Spleen (tissue), 11 donors: ENCODE measurements at regions not wholly inside any gene's neighbourhood (a gene's known extent, or its start where the extent isn't known, plus 50 kb on each side); places are given as distances from the start of the nearest gene placed in this dataset.
A peak's percentile ranks its signal among the peaks of the same experiment; 100 is the strongest.

ENCODE experiments used
- DNase-seq: peaks from one replicate; pipeline ENCODE4 v3.0.0-alpha.2; 2020
- H3K27ac ChIP-seq, 8 donors: fragments of 200-600 bp; sonication (generic) in 7 of 8; 1 replicate in 4 of 8; 2 replicates in 4 of 8; pipeline versions ENCODE4 v1.5.0 to v1.8.0; 2016 to 2021; ENCODE audit warnings: inconsistent platforms in 4 of 8, mild to moderate bottlenecking in 4 of 8, moderate library complexity in 1 of 8
- H3K27me3 ChIP-seq, 7 donors: fragments of 200-600 bp; sonication (generic) in 6 of 7; replicated peaks in 1 of 7; 1 replicate in 4 of 7; 2 replicates in 3 of 7; pipeline versions ENCODE4 v1.5.0 to v1.8.0; 2016 to 2021; ENCODE audit warnings: inconsistent platforms in 3 of 7, mild to moderate bottlenecking in 1 of 7
- H3K36me3 ChIP-seq, 6 donors: fragments of 200-600 bp; sonication (generic) in 5 of 6; 1 replicate in 4 of 6; 2 replicates in 2 of 6; pipeline versions ENCODE4 v1.5.0 to v1.8.0; 2016 to 2021; ENCODE audit warnings: inconsistent platforms in 2 of 6
- H3K4me1 ChIP-seq, 6 donors: fragments of 200-600 bp; sonication (generic) in 5 of 6; 1 replicate in 3 of 6; 2 replicates in 3 of 6; pipeline versions ENCODE4 v1.5.0 to v1.8.0; 2016 to 2021; ENCODE audit warnings: inconsistent platforms in 3 of 6
- H3K4me3 ChIP-seq, 8 donors: fragments of 200-600 bp; sonication (generic) in 7 of 8; 1 replicate in 4 of 8; 2 replicates in 4 of 8; pipeline versions ENCODE4 v1.5.0 to v1.8.0; 2016 to 2021; ENCODE audit warnings: inconsistent platforms in 4 of 8, mild to moderate bottlenecking in 4 of 8, moderate library complexity in 2 of 8
- H3K9me3 ChIP-seq, 8 donors: fragments of 200-600 bp; sonication (generic) in 7 of 8; 1 replicate in 4 of 8; 2 replicates in 4 of 8; pipeline versions ENCODE4 v1.5.0 to v1.8.0; 2016 to 2021; ENCODE audit warnings: inconsistent platforms in 4 of 8
- CTCF ChIP-seq, 11 experiments: fragments of 200-600 bp in 7 of 11; fragments of 450-650 bp in 4 of 11; sonication (generic) in 4 of 11; IDR thresholded peaks in 8 of 11; conservative IDR thresholded peaks in 3 of 11; 1 replicate in 7 of 11; 2 replicates in 4 of 11; pipeline versions ENCODE4 v1.4.0 to v1.8.0; 2016 to 2021; ENCODE audit warnings: antibody characterized with exemption in 11 of 11, inconsistent platforms in 4 of 11, mild to moderate bottlenecking in 1 of 11
- POLR2A ChIP-seq, 3 donors: fragments of 450-650 bp; IDR thresholded peaks; one replicate each; pipeline ENCODE4 v1.5.1; 2017; ENCODE audit warnings: antibody characterized with exemption in 3 of 3, mild to moderate bottlenecking in 1 of 3
- POLR2AphosphoS5 ChIP-seq, 3 donors: sonication (generic); formaldehyde crosslinking; IDR thresholded peaks; one replicate each; pipeline ENCODE4 v1.5.1; 2017; ENCODE audit warnings: antibody characterized with exemption in 3 of 3
- whole genome bisulfite sequencing, 5 donors: extraction: QIAGEN DNeasy Blood & Tissue Kit in 3 of 5; methylation state at CpG; one replicate each; pipeline versions ENCODE4 v1.1.5 to v1.1.7; 2013 to 2018; 5-methylcytosine and 5-hydroxymethylcytosine counted together
- intact Hi-C: fragments of 100-400 bp; cut with DNase I; formaldehyde crosslinking; loops from one replicate; pipeline ENCODE4 v1.15.0; 2023; ENCODE audit warnings: low total_unique reads
- donor health status: healthy with polysubstance abuse.
- donor health status: DM: no; HTN: no; CAD: no; lungs with moderate emphysema.
- donor health status: DM: no; HTN: no; CAD: no.
- donor health status: Bipolar disorder and iron deficiency.
- donor health status: healthy.
- donor health status: DM: no; HTN: no; CAD: no.
- donor health status: DM: yes; HTN: yes; CAD: no.

GRCh38 chr20:37643400-37643799 lies 50.4 kb upstream of the CTNNBL1 start:
- TF ChIP-seq POLR2AphosphoS5 (IDR thresholded peaks at IDR 0.05) (no peak), CTCF (IDR thresholded peaks at IDR 0.05 in 8 of 11, conservative IDR thresholded peaks at IDR 0.05 in 3 of 11) (no peak), POLR2A (IDR thresholded peaks at IDR 0.05) (no peak)
- peaks cover 0 to 7% (median 0%) of the 10 kb centered on the region in 6 donors for H3K4me1 ChIP-seq
- intact Hi-C loops, result no loop called here
- H3K36me3 ChIP-seq, result no peaks in the 10 kb centered on the region
- H3K4me3 ChIP-seq, result no peak overlapping the region
- no peaks in the 10 kb centered on the region for H3K9me3 ChIP-seq
- no peak for DNase-seq
- no peak overlapping the region for H3K27ac ChIP-seq
- H3K27me3 ChIP-seq, result peaks cover 0 to 60% (median 0%) of the 10 kb centered on the region in 7 donors
- 44 to 73% (median 59%) methylated on average over 3 of the region's 3 CpGs for WGBS, 5 donors

DNA sequence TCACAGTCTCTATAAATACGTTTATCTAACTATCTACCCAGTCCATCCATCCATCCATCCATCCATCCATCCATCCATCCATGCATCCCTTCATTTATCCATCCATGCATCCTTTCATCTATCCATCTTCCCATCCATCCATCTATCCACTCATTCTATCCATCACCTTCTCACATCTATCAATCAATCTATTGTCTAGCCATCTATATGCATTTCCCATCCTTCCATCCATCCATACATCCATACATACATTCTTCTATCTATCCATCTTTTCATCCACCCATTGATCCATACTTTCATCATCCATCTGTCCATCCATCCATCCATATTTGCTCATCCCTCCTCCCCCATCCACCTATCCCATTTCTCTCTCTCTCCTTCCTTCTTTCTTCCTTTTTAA lies 51.6 kb upstream of the CTNNBL1 start:
- TF ChIP-seq POLR2AphosphoS5 (IDR thresholded peaks at IDR 0.05) (no peak), POLR2A (IDR thresholded peaks at IDR 0.05) (no peak), CTCF (IDR thresholded peaks at IDR 0.05 in 8 of 11, conservative IDR thresholded peaks at IDR 0.05 in 3 of 11) (no peak)
- Histone ChIP-seq H3K27ac (peak overlapping the region in 1 of 8 donors; percentile 32), H3K4me1 (peaks cover 0 to 6% (median 0%) of the 10 kb centered on the region in 6 donors), H3K4me3 (no peak overlapping the region), H3K27me3 (peaks cover 0 to 68% (median 0%) of the 10 kb centered on the region in 7 donors), H3K36me3 (no peaks in the 10 kb centered on the region), H3K9me3 (no peaks in the 10 kb centered on the region)
- 74 to 86% (median 81%) methylated on average over 1 of the region's 1 CpG for WGBS, 5 donors
- no peak for DNase-seq
- intact Hi-C loops, result no loop called here

GRCh38 chr20:37640600-37641561 lies 52.9 kb upstream of the CTNNBL1 start:
- peak overlapping the region in 5 of 8 donors; percentile 37 to 81 (median 68) for H3K27ac ChIP-seq
- H3K4me1 ChIP-seq, result peaks cover 0 to 6% (median 0%) of the 10 kb centered on the region in 6 donors
- H3K9me3 ChIP-seq, result peaks cover 0 to 3% (median under 1%) of the 10 kb centered on the region in 8 donors
- DNase-seq, result peak; percentile 88
- no peak overlapping the region for H3K4me3 ChIP-seq
- 36 to 47% (median 40%) methylated on average over 13 of the region's 13 CpGs for WGBS, 5 donors
- intact Hi-C loops, result no loop called here
- H3K27me3 ChIP-seq, result peaks cover 0 to 79% (median 0%) of the 10 kb centered on the region in 7 donors
- TF ChIP-seq POLR2AphosphoS5 (IDR thresholded peaks at IDR 0.05), result peak; percentile 58 to 94 (median 88)
- TF ChIP-seq POLR2A (IDR thresholded peaks at IDR 0.05), result no peak
- H3K36me3 ChIP-seq, result no peaks in the 10 kb centered on the region

DNA sequence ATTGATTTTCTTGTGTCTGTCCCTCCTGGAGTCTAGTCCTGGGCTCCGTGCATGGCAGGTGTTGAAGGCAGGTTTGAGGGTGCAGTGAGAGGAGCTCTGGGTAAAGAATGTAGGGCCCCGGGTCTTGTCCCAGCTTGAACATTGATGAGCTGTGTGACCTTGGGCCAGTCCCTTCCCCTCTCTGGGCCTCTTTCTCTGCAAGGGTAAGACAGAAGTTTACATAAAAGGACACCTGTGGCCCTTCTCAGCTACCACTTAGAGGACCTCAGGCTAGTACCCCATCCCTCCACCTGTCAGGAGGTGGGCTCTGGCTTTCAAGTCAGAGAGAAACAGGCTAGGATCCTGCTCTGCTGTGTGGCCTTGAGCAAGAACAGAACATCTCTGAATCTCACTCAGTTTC lies 55.3 kb upstream of the CTNNBL1 start:
- intact Hi-C loops, result no loop called here
- peaks cover 0 to 70% (median 0%) of the 10 kb centered on the region in 7 donors for H3K27me3 ChIP-seq
- H3K9me3 ChIP-seq, result peaks cover 0 to 22% (median 16%) of the 10 kb centered on the region in 8 donors
- TF ChIP-seq POLR2A (IDR thresholded peaks at IDR 0.05), result no peak
- no peak for TF ChIP-seq POLR2AphosphoS5 (IDR thresholded peaks at IDR 0.05)
- TF ChIP-seq CTCF (IDR thresholded peaks at IDR 0.05 in 8 of 11, conservative IDR thresholded peaks at IDR 0.05 in 3 of 11), result no peak
- 67 to 91% (median 84%) methylated on average over 2 of the region's 2 CpGs for WGBS, 5 donors
- H3K4me1 ChIP-seq, result peaks cover 0 to 6% (median 0%) of the 10 kb centered on the region in 6 donors
- H3K27ac ChIP-seq, result peak overlapping the region in 1 of 8 donors; percentile 66
- no peaks in the 10 kb centered on the region for H3K36me3 ChIP-seq
- no peak overlapping the region for H3K4me3 ChIP-seq
- DNase-seq, result no peak
